Esophagus (tissue), 2 donors: ENCODE measurements at regions not wholly inside any gene's neighbourhood (a gene's known extent, or its start where the extent isn't known, plus 50 kb on each side); places are given as distances from the start of the nearest gene placed in this dataset.

Experiments used
- H3K27ac ChIP-seq, 2 donors: one replicate each; pipeline ENCODE4 v1.5.1; 2013; ENCODE audit warnings: low read depth in 2 of 2, mild to moderate bottlenecking in 2 of 2, inconsistent platforms in 1 of 2, low read length in 1 of 2, moderate library complexity in 1 of 2
- H3K27me3 ChIP-seq, 2 donors: one replicate each; pipeline ENCODE4 v1.6.1; 2013; ENCODE audit warnings: low read length in 2 of 2, control low read depth in 1 of 2, mild to moderate bottlenecking in 1 of 2; ENCODE audit not compliant: insufficient read depth in 2 of 2, control insufficient read depth in 1 of 2
- H3K36me3 ChIP-seq, 2 donors: one replicate each; pipeline ENCODE4 v1.6.1; 2013; ENCODE audit warnings: low read length in 1 of 2; ENCODE audit not compliant: control insufficient read depth in 2 of 2, insufficient read depth in 2 of 2
- H3K4me1 ChIP-seq, 2 donors: one replicate each; pipeline ENCODE4 v1.6.1; 2013; ENCODE audit warnings: low read length in 1 of 2; ENCODE audit not compliant: control insufficient read depth in 2 of 2, insufficient read depth in 2 of 2
- H3K4me3 ChIP-seq, 2 donors: one replicate each; pipeline ENCODE4 v1.5.1; 2013; ENCODE audit warnings: low read length in 2 of 2, mild to moderate bottlenecking in 2 of 2, low read depth in 1 of 2, moderate library complexity in 1 of 2
- H3K9me3 ChIP-seq, 2 donors: one replicate each; pipeline ENCODE4 v1.6.1; 2013; ENCODE audit warnings: mild to moderate bottlenecking in 2 of 2, low read depth in 1 of 2, low read length in 1 of 2, moderate library complexity in 1 of 2; ENCODE audit not compliant: control insufficient read depth in 2 of 2, insufficient read depth in 1 of 2
- WGBS, 2 donors: extraction: QIAGEN DNeasy Blood & Tissue Kit; methylation state at CpG; one replicate each; pipeline ENCODE4 v1.1.7; 2013; 5-methylcytosine and 5-hydroxymethylcytosine counted together
- donor health status: healthy with polysubstance abuse.
- donor health status: Bipolar disorder and iron deficiency.

GRCh38 chr12:18907127-18907526 is 169.2 kb downstream of the CAPZA3 start:
- WGBS, 2 donors: 74 to 79% methylated on average over 5 of the region's 5 CpGs

GRCh38 chr12:18907728-18908127 is 169.8 kb downstream of the CAPZA3 start:
- H3K36me3 ChIP-seq: no peaks in the 10 kb centered on the region
- H3K9me3 ChIP-seq: no peaks in the 10 kb centered on the region
- no peak overlapping the region for H3K4me3 ChIP-seq
- H3K4me1 ChIP-seq: no peaks in the 10 kb centered on the region
- WGBS, 2 donors: 67 to 80% methylated on average over 7 of the region's 7 CpGs
- peak overlapping the region in 1 of 2 donors; percentile 58 for H3K27ac ChIP-seq
- no peaks in the 10 kb centered on the region for H3K27me3 ChIP-seq

More at GRCh38 chr12:18907127-18907526, 169.2 kb downstream of the CAPZA3 start:
- Histone ChIP-seq H3K4me1 (no peaks in the 10 kb centered on the region), H3K9me3 (no peaks in the 10 kb centered on the region), H3K36me3 (no peaks in the 10 kb centered on the region), H3K4me3 (no peak overlapping the region), H3K27ac (peak overlapping the region in 1 of 2 donors; percentile 58), H3K27me3 (no peaks in the 10 kb centered on the region)

GRCh38 chr12:18908191-18908590 is 170.3 kb downstream of the CAPZA3 start:
- H3K27me3 ChIP-seq: no peaks in the 10 kb centered on the region
- H3K4me3 ChIP-seq: no peak overlapping the region
- no peaks in the 10 kb centered on the region for H3K36me3 ChIP-seq
- WGBS, 2 donors: 64 to 69% methylated on average over 4 of the region's 4 CpGs
- peak overlapping the region in 1 of 2 donors; percentile 17 for H3K27ac ChIP-seq
- no peaks in the 10 kb centered on the region for H3K9me3 ChIP-seq
- H3K4me1 ChIP-seq: no peaks in the 10 kb centered on the region

DNA sequence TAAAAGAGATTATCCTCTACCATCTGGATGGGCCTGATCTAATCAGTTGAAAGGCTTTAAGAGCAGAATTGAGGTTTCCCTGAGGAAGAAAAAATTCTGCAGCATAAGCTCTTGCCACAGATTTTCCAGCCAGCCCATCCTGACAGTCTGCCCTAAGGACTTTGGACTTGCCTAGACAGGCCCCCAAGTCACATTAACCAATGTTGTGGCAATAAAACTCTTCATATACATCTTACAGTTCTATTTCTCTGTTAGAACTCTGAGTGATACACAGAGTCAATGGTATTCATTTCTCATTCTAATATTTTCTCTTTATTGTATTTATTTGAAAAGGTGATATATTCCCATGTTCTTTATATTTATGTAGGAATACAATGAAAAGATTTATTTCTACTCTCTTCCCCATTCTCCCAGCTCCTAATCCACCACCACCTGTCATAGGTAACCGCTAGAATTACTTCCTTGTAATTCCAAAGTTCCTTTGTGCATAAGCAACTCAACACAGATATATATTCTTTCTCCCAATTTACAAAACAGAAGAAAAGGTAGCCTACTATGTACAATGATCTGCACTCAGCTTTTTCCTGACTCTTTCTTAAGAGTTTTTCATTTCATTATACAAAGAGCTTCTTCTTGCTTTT is 182.1 kb downstream of the CAPZA3 start:
- no peak overlapping the region for H3K4me3 ChIP-seq
- 75 to 90% methylated on average over 1 of the region's 1 CpG for WGBS, 2 donors
- no peak overlapping the region for H3K27ac ChIP-seq
- no peaks in the 10 kb centered on the region for H3K36me3 ChIP-seq
- H3K27me3 ChIP-seq: no peaks in the 10 kb centered on the region
- H3K4me1 ChIP-seq: no peaks in the 10 kb centered on the region
- no peaks in the 10 kb centered on the region for H3K9me3 ChIP-seq

DNA sequence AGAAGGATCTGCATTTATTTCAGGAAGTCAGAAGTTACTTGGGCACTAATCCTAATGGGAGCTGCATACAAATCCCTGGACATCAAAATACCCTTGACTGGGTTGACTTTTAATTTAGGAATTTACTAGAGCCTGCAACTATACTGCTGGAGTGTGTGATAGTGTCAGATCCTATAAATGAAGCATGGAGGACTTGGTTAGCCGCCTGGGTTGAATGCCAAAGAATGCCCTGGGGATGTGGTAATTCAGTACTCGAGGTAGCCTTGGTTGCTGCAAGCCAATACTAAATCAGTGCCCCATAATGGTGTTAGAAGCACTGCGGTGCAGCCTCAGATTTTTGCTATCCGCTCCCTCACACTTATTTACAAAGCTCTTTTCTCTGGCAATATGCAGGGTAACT is 184.9 kb downstream of the CAPZA3 start:
- Histone ChIP-seq H3K27ac (no peak overlapping the region), H3K9me3 (no peaks in the 10 kb centered on the region), H3K4me1 (no peaks in the 10 kb centered on the region), H3K4me3 (no peak overlapping the region), H3K36me3 (no peaks in the 10 kb centered on the region), H3K27me3 (no peaks in the 10 kb centered on the region)
- 80 to 85% methylated on average over 4 of the region's 4 CpGs for WGBS, 2 donors

- no peak overlapping the region for H3K4me3 ChIP-seq
- no peaks in the 10 kb centered on the region for H3K9me3 ChIP-seq
- H3K36me3 ChIP-seq: no peaks in the 10 kb centered on the region
- WGBS, 2 donors: 69 to 78% methylated on average over 3 of the region's 3 CpGs
- no peaks in the 10 kb centered on the region for H3K4me1 ChIP-seq
- no peak overlapping the region for H3K27ac ChIP-seq
- H3K27me3 ChIP-seq: no peaks in the 10 kb centered on the region
Observed at GRCh38 chr12:18923721-18924120, 185.8 kb downstream of the CAPZA3 start.

- no peak overlapping the region for H3K27ac ChIP-seq
- H3K27me3 ChIP-seq: no peaks in the 10 kb centered on the region
- WGBS, 2 donors: 87 to 89% methylated on average over 7 of the region's 7 CpGs
- H3K4me3 ChIP-seq: no peak overlapping the region
- H3K4me1 ChIP-seq: no peaks in the 10 kb centered on the region
- no peaks in the 10 kb centered on the region for H3K36me3 ChIP-seq
- H3K9me3 ChIP-seq: no peaks in the 10 kb centered on the region
Observed at GRCh38 chr12:18926188-18926587, 188.3 kb downstream of the CAPZA3 start.

- H3K27me3 ChIP-seq: no peaks in the 10 kb centered on the region
- no peak overlapping the region for H3K4me3 ChIP-seq
- H3K9me3 ChIP-seq: no peaks in the 10 kb centered on the region
- H3K36me3 ChIP-seq: no peaks in the 10 kb centered on the region
- no peaks in the 10 kb centered on the region for H3K4me1 ChIP-seq
- no peak overlapping the region for H3K27ac ChIP-seq
- WGBS, 2 donors: 66 to 67% methylated on average over 2 of the region's 2 CpGs
Observed at GRCh38 chr12:18932211-18932610, 194.3 kb downstream of the CAPZA3 start.

DNA sequence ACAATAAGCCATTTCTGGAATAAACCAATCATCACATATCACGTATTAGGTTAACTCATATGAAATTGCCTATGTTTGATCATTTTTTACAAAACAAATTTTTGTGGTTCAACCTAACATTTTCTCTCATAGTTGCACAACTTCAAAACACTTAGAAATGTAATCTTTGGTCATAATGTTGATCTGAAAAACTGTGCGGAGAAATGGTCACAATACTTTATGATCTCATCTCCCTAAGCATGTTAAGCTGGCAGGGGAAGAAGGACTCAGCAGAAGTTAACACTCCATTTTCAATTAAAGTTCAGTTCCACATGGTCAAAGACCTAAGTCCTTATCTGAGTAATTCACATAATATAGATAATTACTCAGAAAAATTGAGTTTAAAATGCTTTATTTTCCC is 194.8 kb downstream of the CAPZA3 start:
- Histone ChIP-seq H3K27ac (no peak overlapping the region), H3K9me3 (no peaks in the 10 kb centered on the region)
- WGBS, 2 donors: 35 to 56% methylated on average over 2 of the region's 2 CpGs

GRCh38 chr12:18935371-18935965 is 194.1 kb upstream of the PLEKHA5 start:
- no peak overlapping the region for H3K4me3 ChIP-seq
- no peaks in the 10 kb centered on the region for H3K4me1 ChIP-seq
- H3K36me3 ChIP-seq: no peaks in the 10 kb centered on the region
- H3K27me3 ChIP-seq: no peaks in the 10 kb centered on the region
- H3K27ac ChIP-seq: no peak overlapping the region
- no peaks in the 10 kb centered on the region for H3K9me3 ChIP-seq
- 62 to 65% methylated on average over 1 of the region's 1 CpG for WGBS, 2 donors

More for the DNA sequence above, 194.8 kb downstream of the CAPZA3 start:
- H3K27me3 ChIP-seq: no peaks in the 10 kb centered on the region
- H3K36me3 ChIP-seq: no peaks in the 10 kb centered on the region
- H3K4me1 ChIP-seq: no peaks in the 10 kb centered on the region
- H3K4me3 ChIP-seq: no peak overlapping the region
